Lower leg skin (tissue), 4 donors: ENCODE measurements at regions not wholly inside any gene's neighbourhood (a gene's known extent, or its start where the extent isn't known, plus 50 kb on each side); places are given as distances from the start of the nearest gene placed in this dataset.
"Not testable (repeated sequence)": the region's sequence is repeated elsewhere in the genome, so short reads cannot be mapped to it uniquely, and the experiment has no call there.

ENCODE experiments used
- DNase-seq, 2 donors: peaks; one replicate each; pipeline ENCODE4 v3.0.0-alpha.2; 2019; ENCODE audit warnings: low spot score in 2 of 2
- H3K4me3 ChIP-seq: fragments of 200-600 bp; sonication (generic); 2 replicates; pipeline ENCODE4 v1.5.1; 2017; ENCODE audit warnings: mild to moderate bottlenecking, low read depth; ENCODE audit not compliant: poor library complexity, severe bottlenecking
- CTCF ChIP-seq, 3 donors: fragments of 450-650 bp; IDR thresholded peaks; one replicate each; pipeline ENCODE4 v1.5.1; 2016; ENCODE audit warnings: antibody characterized with exemption in 3 of 3, mild to moderate bottlenecking in 3 of 3, moderate library complexity in 2 of 3
- POLR2A ChIP-seq, 2 donors: fragments of 450-650 bp; IDR thresholded peaks; one replicate each; pipeline ENCODE4 v1.6.1; 2016 to 2017; ENCODE audit warnings: antibody characterized with exemption in 2 of 2, mild to moderate bottlenecking in 1 of 2, moderate library complexity in 1 of 2
- WGBS, 2 donors: methylation state at CpG; one replicate each; pipeline ENCODE4 v1.1.5; 2018; 5-methylcytosine and 5-hydroxymethylcytosine counted together
- intact Hi-C: fragments of 100-400 bp; cut with DNase I; formaldehyde crosslinking; loops from one replicate; pipeline ENCODE4 v1.15.0; 2023; ENCODE audit warnings: low total_unique reads

GRCh38 chr17:68097161-68097805 lies 61.7 kb downstream of the KPNA2 start:
- no peak overlapping the region for H3K4me3 ChIP-seq
- WGBS, 2 donors = 78 to 81% methylated on average over 9 of the region's 9 CpGs
- TF ChIP-seq CTCF (IDR thresholded peaks at IDR 0.05) = no peak
- no peak for TF ChIP-seq POLR2A (IDR thresholded peaks at IDR 0.05)
- peak in 1 of 2 donors; percentile 66 for DNase-seq
- intact Hi-C loops = no loop called here

DNA sequence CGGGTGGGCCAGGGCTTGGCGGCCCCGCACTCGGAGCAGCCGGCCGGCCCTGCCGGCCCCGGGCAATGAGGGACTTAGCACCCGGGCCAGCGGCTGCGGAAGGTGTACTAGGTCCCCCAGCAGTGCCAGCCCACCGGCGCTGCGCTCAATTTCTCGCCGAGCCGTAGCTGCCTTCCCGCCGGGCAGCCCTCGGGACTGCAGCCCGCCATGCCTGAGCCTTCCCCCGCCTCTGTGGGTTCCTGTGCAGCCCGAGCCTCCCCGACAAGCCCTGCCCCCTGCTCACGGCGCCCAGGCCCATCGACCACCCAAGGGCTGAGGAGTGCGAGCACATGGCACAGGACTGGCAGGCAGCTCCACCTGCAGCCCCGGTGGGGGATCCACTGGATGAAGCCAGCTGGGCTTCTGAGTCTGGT lies 63.8 kb downstream of the KPNA2 start:
- peak in 1 of 2 donors; percentile 79 for DNase-seq

GRCh38 chr17:68100000-68100641 lies 64.6 kb downstream of the KPNA2 start:
- no peak overlapping the region for H3K4me3 ChIP-seq
- TF ChIP-seq CTCF (IDR thresholded peaks at IDR 0.05) = no peak
- TF ChIP-seq POLR2A (IDR thresholded peaks at IDR 0.05) = no peak
- intact Hi-C loops = no loop called here
- WGBS, 2 donors = 94 to 95% methylated on average over 17 of the region's 17 CpGs
- DNase-seq = peak in 1 of 2 donors; percentile 37

More for the DNA sequence above, 63.8 kb downstream of the KPNA2 start:
- intact Hi-C loops, H3K4me3 ChIP-seq: not testable (repeated sequence)
- 95 to 99% methylated on average over 21 to 28 of the region's 29 CpGs for WGBS, 2 donors

DNA sequence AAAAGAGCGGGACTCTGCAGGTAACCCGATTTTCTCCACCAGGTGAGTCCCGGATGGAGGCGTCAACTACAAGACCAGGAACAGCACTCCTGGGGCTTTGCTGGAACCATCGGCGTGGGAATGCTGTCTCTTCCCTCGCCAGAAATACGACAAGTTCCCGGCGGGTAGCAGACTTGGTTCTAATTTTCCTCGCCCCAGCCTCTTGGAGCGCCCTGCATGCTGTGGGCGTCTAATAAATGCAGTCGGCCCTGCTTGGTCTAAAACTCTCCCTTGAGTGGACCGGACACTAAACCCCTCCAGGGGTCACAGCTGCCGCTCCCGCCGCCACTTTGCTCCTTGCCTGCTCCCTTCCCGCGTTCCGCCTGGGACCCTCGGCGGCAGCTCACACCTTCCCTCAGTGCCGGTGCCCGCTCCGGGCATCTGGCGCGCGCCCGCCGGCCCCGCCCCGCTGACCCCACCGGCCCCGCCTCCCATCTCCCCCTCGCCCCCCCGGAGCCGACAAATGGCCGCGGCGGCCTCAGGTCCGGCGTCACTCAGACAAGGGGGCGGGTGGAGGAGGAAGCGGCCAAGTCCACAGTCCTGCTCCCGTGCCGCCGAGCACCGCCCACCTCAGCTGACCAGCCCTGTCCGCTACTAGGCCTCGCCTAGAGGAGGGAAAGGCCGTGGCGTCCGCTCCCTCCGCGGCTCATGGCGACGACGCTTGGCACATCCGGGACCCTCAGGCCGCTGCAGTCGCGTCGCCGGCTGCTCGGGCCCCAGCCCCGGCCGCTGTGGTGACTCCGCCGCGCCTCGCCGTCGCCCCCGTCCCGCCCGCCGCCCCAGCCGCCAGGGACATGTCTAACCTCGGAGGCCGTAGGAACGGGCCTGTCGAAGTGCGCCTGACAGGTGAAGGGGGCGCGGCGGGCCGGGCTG lies 65.8 kb downstream of the KPNA2 start:
- WGBS, 2 donors = 5 to 8% methylated on average over 47 to 52 of the region's 88 CpGs
- DNase-seq = peak; percentile 91 to 97
- no peak for TF ChIP-seq CTCF (IDR thresholded peaks at IDR 0.05)
- TF ChIP-seq POLR2A (IDR thresholded peaks at IDR 0.05) = peak in 1 of 2 donors; percentile 65
- intact Hi-C loops = no loop called here
- H3K4me3 ChIP-seq = peak overlapping the region; percentile 96

- 1% methylated on average over 20 of the region's 20 CpGs for WGBS, 2 donors
- TF ChIP-seq POLR2A (IDR thresholded peaks at IDR 0.05) (no peak), CTCF (IDR thresholded peaks at IDR 0.05) (no peak)
- no peak for DNase-seq
- peak overlapping the region; percentile 96 for H3K4me3 ChIP-seq
- intact Hi-C loops = no loop called here
These were observed 66.4 kb downstream of the KPNA2 start for GRCh38 chr17:68101987-68102314.

DNA sequence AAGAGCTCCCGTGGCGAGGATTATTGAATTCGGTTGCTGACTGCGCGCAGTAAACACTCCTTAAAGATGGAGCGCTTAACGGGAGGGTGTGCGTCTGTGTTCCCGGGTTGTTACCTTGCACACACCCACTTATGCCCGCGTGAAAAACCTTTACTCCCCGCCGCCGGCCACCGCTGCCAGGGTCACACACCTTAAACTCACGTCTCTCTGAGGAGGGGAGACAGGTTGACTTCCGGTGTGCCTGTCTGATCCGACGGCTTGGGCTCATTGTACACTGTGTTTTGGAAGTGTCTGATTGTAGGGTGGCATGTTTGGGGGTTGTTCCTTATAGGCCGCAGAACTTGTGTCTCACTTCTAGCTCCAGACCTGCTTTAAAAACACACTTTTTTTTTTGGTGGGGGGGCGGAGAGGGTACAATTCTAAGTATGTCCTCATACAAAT lies 66.8 kb downstream of the KPNA2 start:
- WGBS, 2 donors = 1 to 4% methylated on average over 20 to 21 of the region's 21 CpGs

More for the DNA sequence above, 66.8 kb downstream of the KPNA2 start:
- DNase-seq = peak in 1 of 2 donors; percentile 86
- TF ChIP-seq POLR2A (IDR thresholded peaks at IDR 0.05) (no peak), CTCF (IDR thresholded peaks at IDR 0.05) (no peak)
- peak overlapping the region; percentile 96 for H3K4me3 ChIP-seq
- intact Hi-C loops = no loop called here
